GM18505 (cell line): ENCODE measurements at regions not wholly inside any gene's neighbourhood (a gene's known extent, or its start where the extent isn't known, plus 50 kb on each side); places are given as distances from the start of the nearest gene placed in this dataset.

Experiments used
- ATAC-seq: cut with Tn5 transposase; IDR thresholded peaks from one replicate; pipeline ENCODE4 v1.9.1; 2021; ENCODE audit not compliant: unreplicated experiment
- POLR2A ChIP-seq: IDR thresholded peaks from 4 replicates; pipeline ENCODE4 v1.6.1; 2011; ENCODE audit warnings: borderline replicate concordance; ENCODE audit not compliant: insufficient read depth, insufficient read length; ENCODE audit errors: extremely low read depth

GRCh38 chr3:43783987-43784639, 93.4 kb downstream of the ABHD5 start:
- ATAC-seq = no peak
- no peak for TF ChIP-seq POLR2A

- no peak for TF ChIP-seq POLR2A
- ATAC-seq = no peak
Observed at GRCh38 chr3:43784640-43785011, 93.9 kb downstream of the ABHD5 start.

- no peak for ATAC-seq
- no peak for TF ChIP-seq POLR2A
Observed at GRCh38 chr3:43785551-43785950, 94.8 kb downstream of the ABHD5 start.

GRCh38 chr3:43786102-43786501, 95.4 kb downstream of the ABHD5 start:
- ATAC-seq = no peak
- TF ChIP-seq POLR2A = no peak

- ATAC-seq = no peak
- TF ChIP-seq POLR2A = no peak
Observed at GRCh38 chr3:43786526-43787305, 96.0 kb downstream of the ABHD5 start.

GRCh38 chr3:43787330-43787729, 96.6 kb downstream of the ABHD5 start:
- TF ChIP-seq POLR2A = no peak
- ATAC-seq = no peak

- no peak for TF ChIP-seq POLR2A
- ATAC-seq = no peak
Observed at GRCh38 chr3:43789028-43789427, 98.3 kb downstream of the ABHD5 start.

- no peak for TF ChIP-seq POLR2A
Observed at GRCh38 chr3:43790060-43790459, 99.3 kb downstream of the ABHD5 start.

GRCh38 chr3:43790476-43790875, 99.7 kb downstream of the ABHD5 start:
- no peak for TF ChIP-seq POLR2A
- ATAC-seq = no peak

More at GRCh38 chr3:43790060-43790459, 99.3 kb downstream of the ABHD5 start:
- no peak for ATAC-seq

- TF ChIP-seq POLR2A = no peak
- ATAC-seq = no peak
Observed at GRCh38 chr3:43791246-43791645, 100.5 kb downstream of the ABHD5 start.

GRCh38 chr3:43792904-43793303, 102.2 kb downstream of the ABHD5 start:
- ATAC-seq = no peak
- no peak for TF ChIP-seq POLR2A

- TF ChIP-seq POLR2A = no peak
- ATAC-seq = no peak
Observed at GRCh38 chr3:43793648-43794372, 103.1 kb downstream of the ABHD5 start.

- no peak for TF ChIP-seq POLR2A
- ATAC-seq = no peak
Observed at GRCh38 chr3:43794776-43795175, 104.0 kb downstream of the ABHD5 start.

- no peak for TF ChIP-seq POLR2A
- ATAC-seq = no peak
Observed at GRCh38 chr3:43795491-43795890, 104.8 kb downstream of the ABHD5 start.
